ENCODE measurements at regions not wholly inside any gene's neighbourhood (a gene's known extent, or its start where the extent isn't known, plus 50 kb on each side); places are given as distances from the start of the nearest gene placed in this dataset.

- no peak overlapping the region for H3K18ac ChIP-seq (ENCODE audit: low read length)
- H3K4me2 ChIP-seq (ENCODE audit: low read length), result no peak overlapping the region
- no peak overlapping the region for H2AK5ac ChIP-seq (ENCODE audit: low read length)
- no peak overlapping the region for H3K14ac ChIP-seq (ENCODE audit: low read length)
- no peaks in the 10 kb centered on the region for H3K9me3 ChIP-seq (ENCODE audit: insufficient read depth, low read depth, low read length)
- H3K4ac ChIP-seq (ENCODE audit: low read depth, low read length), result no peak overlapping the region
- no peak overlapping the region for H2BK5ac ChIP-seq (ENCODE audit: low read depth, low read length, poor library complexity)
- no peaks in the 10 kb centered on the region for H3K36me3 ChIP-seq (ENCODE audit: control insufficient read depth in 1 of 2, insufficient read depth in 2 of 2, low read length in 2 of 2)
- H4K8ac ChIP-seq (ENCODE audit: low read depth, low read length), result no peak overlapping the region
- H2AFZ ChIP-seq (ENCODE audit: insufficient read depth, low read length, poor library complexity), result no peak overlapping the region
- H4K91ac ChIP-seq (ENCODE audit: low read depth, low read length), result no peak overlapping the region
- H3K27me3 ChIP-seq (ENCODE audit: insufficient read depth, low read length), result no peaks in the 10 kb centered on the region
- no peak overlapping the region for H4K12ac ChIP-seq (ENCODE audit: low read depth, low read length)
- H3K79me1 ChIP-seq (ENCODE audit: low read length), result no peaks in the 10 kb centered on the region
- H2BK120ac ChIP-seq (ENCODE audit: insufficient read depth, low read length, poor library complexity), result no peak overlapping the region
- DNase-seq, result no peak
- no CpG with 5 or more reads among the region's 6 CpGs for WGBS (ENCODE audit: extremely low coverage, insufficient coverage, insufficient read length)
- no peak overlapping the region for H3K27ac ChIP-seq (ENCODE audit: low read depth, low read length)
- no peak overlapping the region for H3K23ac ChIP-seq (ENCODE audit: low read length)
- no peaks in the 10 kb centered on the region for H3K79me2 ChIP-seq (ENCODE audit: control insufficient read depth, insufficient read depth, low read length, poor library complexity)
- no peak overlapping the region for H2BK12ac ChIP-seq (ENCODE audit: low read length)
- H3K4me1 ChIP-seq (ENCODE audit: control insufficient read depth in 1 of 2, insufficient read depth in 2 of 2, low read length in 2 of 2), result no peaks in the 10 kb centered on the region
- H3K4me3 ChIP-seq (ENCODE audit: low read depth, low read length), result no peak overlapping the region
- H3K9ac ChIP-seq (ENCODE audit: low read length), result no peak overlapping the region
These were observed 1701.2 kb upstream of the PCDH10 start for GRCh38 chr4:131447883-131448282.

GRCh38 chr4:131450572-131451209 is 1698.4 kb upstream of the PCDH10 start:
- Histone ChIP-seq H3K18ac (ENCODE audit: low read length) (no peak overlapping the region), H3K9me3 (ENCODE audit: insufficient read depth, low read depth, low read length) (no peaks in the 10 kb centered on the region), H3K23ac (ENCODE audit: low read length) (no peak overlapping the region), H3K79me2 (ENCODE audit: control insufficient read depth, insufficient read depth, low read length, poor library complexity) (no peaks in the 10 kb centered on the region), H3K4ac (ENCODE audit: low read depth, low read length) (no peak overlapping the region), H3K27me3 (ENCODE audit: insufficient read depth, low read length) (no peaks in the 10 kb centered on the region), H2BK12ac (ENCODE audit: low read length) (no peak overlapping the region), H2BK120ac (ENCODE audit: insufficient read depth, low read length, poor library complexity) (no peak overlapping the region), H2BK5ac (ENCODE audit: low read depth, low read length, poor library complexity) (no peak overlapping the region), H3K14ac (ENCODE audit: low read length) (no peak overlapping the region), H3K79me1 (ENCODE audit: low read length) (no peaks in the 10 kb centered on the region), H3K4me1 (ENCODE audit: control insufficient read depth in 1 of 2, insufficient read depth in 2 of 2, low read length in 2 of 2) (no peaks in the 10 kb centered on the region), H3K4me2 (ENCODE audit: low read length) (no peak overlapping the region), H4K12ac (ENCODE audit: low read depth, low read length) (no peak overlapping the region), H3K4me3 (ENCODE audit: low read depth, low read length) (no peak overlapping the region), H3K27ac (ENCODE audit: low read depth, low read length) (no peak overlapping the region), H3K36me3 (ENCODE audit: control insufficient read depth in 1 of 2, insufficient read depth in 2 of 2, low read length in 2 of 2) (no peaks in the 10 kb centered on the region), H4K91ac (ENCODE audit: low read depth, low read length) (no peak overlapping the region), H2AK5ac (ENCODE audit: low read length) (no peak overlapping the region), H4K8ac (ENCODE audit: low read depth, low read length) (no peak overlapping the region), H2AFZ (ENCODE audit: insufficient read depth, low read length, poor library complexity) (no peak overlapping the region), H3K9ac (ENCODE audit: low read length) (no peak overlapping the region)
- no peak for DNase-seq
- WGBS (ENCODE audit: extremely low coverage, insufficient coverage, insufficient read length), result no CpG with 5 or more reads among the region's 1 CpG

DNA sequence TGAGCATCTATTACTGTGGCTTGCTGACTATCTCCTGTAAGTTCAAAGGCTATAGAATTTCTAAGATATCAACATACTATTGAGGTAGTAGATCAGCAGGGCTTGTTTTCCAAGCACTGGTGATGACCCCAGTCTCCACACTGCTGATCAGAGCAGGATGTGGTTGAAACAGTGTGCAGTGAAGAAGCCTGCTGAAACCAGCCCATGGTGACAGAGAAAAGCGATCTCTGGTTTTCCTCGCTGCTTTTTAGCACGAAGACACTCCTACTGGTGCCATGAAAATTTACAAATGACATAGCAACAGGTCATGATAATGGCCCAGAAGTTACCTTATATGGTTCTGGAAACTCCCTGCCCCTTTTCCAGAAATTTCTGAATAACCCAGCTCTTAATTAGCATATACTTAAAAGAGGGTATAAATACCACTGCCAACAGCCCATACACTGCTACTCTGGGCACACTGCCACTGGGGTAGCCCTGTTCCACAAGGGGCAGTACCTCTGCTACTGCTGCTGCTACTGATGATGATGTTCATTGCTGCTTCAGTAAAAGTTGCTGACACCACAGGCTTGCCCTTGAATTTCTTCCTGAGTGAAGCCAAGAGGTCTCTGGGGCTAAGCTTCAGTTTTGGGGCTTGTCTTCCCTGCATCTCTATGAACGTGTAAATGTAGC is 1689.5 kb upstream of the PCDH10 start:
- H3K79me2 ChIP-seq (ENCODE audit: control insufficient read depth, insufficient read depth, low read length, poor library complexity), result no peaks in the 10 kb centered on the region
- H3K9ac ChIP-seq (ENCODE audit: low read length), result no peak overlapping the region
- DNase-seq, result no peak
- no peak overlapping the region for H3K27ac ChIP-seq (ENCODE audit: low read depth, low read length)
- H3K4me1 ChIP-seq (ENCODE audit: control insufficient read depth in 1 of 2, insufficient read depth in 2 of 2, low read length in 2 of 2), result no peaks in the 10 kb centered on the region
- no peak overlapping the region for H4K8ac ChIP-seq (ENCODE audit: low read depth, low read length)
- no peak overlapping the region for H3K4me2 ChIP-seq (ENCODE audit: low read length)
- H3K27me3 ChIP-seq (ENCODE audit: insufficient read depth, low read length), result no peaks in the 10 kb centered on the region
- no peak overlapping the region for H2AFZ ChIP-seq (ENCODE audit: insufficient read depth, low read length, poor library complexity)
- H2BK5ac ChIP-seq (ENCODE audit: low read depth, low read length, poor library complexity), result no peak overlapping the region
- no peaks in the 10 kb centered on the region for H3K36me3 ChIP-seq (ENCODE audit: control insufficient read depth in 1 of 2, insufficient read depth in 2 of 2, low read length in 2 of 2)
- WGBS (ENCODE audit: extremely low coverage, insufficient coverage, insufficient read length), result no CpG with 5 or more reads among the region's 4 CpGs
- H4K12ac ChIP-seq (ENCODE audit: low read depth, low read length), result peak overlapping the region; percentile 72
- no peak overlapping the region for H4K91ac ChIP-seq (ENCODE audit: low read depth, low read length)
- H3K9me3 ChIP-seq (ENCODE audit: insufficient read depth, low read depth, low read length), result peaks cover 2% of the 10 kb centered on the region
- no peak overlapping the region for H3K18ac ChIP-seq (ENCODE audit: low read length)
- H3K4me3 ChIP-seq (ENCODE audit: low read depth, low read length), result no peak overlapping the region
- no peak overlapping the region for H3K4ac ChIP-seq (ENCODE audit: low read depth, low read length)
- no peaks in the 10 kb centered on the region for H3K79me1 ChIP-seq (ENCODE audit: low read length)
- no peak overlapping the region for H3K23ac ChIP-seq (ENCODE audit: low read length)
- no peak overlapping the region for H3K14ac ChIP-seq (ENCODE audit: low read length)
- H2AK5ac ChIP-seq (ENCODE audit: low read length), result no peak overlapping the region
- no peak overlapping the region for H2BK120ac ChIP-seq (ENCODE audit: insufficient read depth, low read length, poor library complexity)
- no peak overlapping the region for H2BK12ac ChIP-seq (ENCODE audit: low read length)

- H3K4me1 ChIP-seq (ENCODE audit: control insufficient read depth in 1 of 2, insufficient read depth in 2 of 2, low read length in 2 of 2), result no peaks in the 10 kb centered on the region
These were observed 1678.7 kb upstream of the PCDH10 start for GRCh38 chr4:131470360-131470759.

More at GRCh38 chr4:131470360-131470759, 1678.7 kb upstream of the PCDH10 start:
- Histone ChIP-seq H2BK12ac (ENCODE audit: low read length) (no peak overlapping the region), H2AK5ac (ENCODE audit: low read length) (no peak overlapping the region), H3K27me3 (ENCODE audit: insufficient read depth, low read length) (no peaks in the 10 kb centered on the region), H3K36me3 (ENCODE audit: control insufficient read depth in 1 of 2, insufficient read depth in 2 of 2, low read length in 2 of 2) (no peaks in the 10 kb centered on the region), H3K27ac (ENCODE audit: low read depth, low read length) (no peak overlapping the region), H4K8ac (ENCODE audit: low read depth, low read length) (no peak overlapping the region), H3K9me3 (ENCODE audit: insufficient read depth, low read depth, low read length) (no peaks in the 10 kb centered on the region), H2AFZ (ENCODE audit: insufficient read depth, low read length, poor library complexity) (no peak overlapping the region), H3K4me2 (ENCODE audit: low read length) (no peak overlapping the region), H2BK5ac (ENCODE audit: low read depth, low read length, poor library complexity) (no peak overlapping the region), H3K4me3 (ENCODE audit: low read depth, low read length) (no peak overlapping the region), H3K9ac (ENCODE audit: low read length) (no peak overlapping the region), H4K91ac (ENCODE audit: low read depth, low read length) (no peak overlapping the region), H3K79me1 (ENCODE audit: low read length) (no peaks in the 10 kb centered on the region), H3K23ac (ENCODE audit: low read length) (no peak overlapping the region), H3K18ac (ENCODE audit: low read length) (no peak overlapping the region), H3K14ac (ENCODE audit: low read length) (no peak overlapping the region), H3K79me2 (ENCODE audit: control insufficient read depth, insufficient read depth, low read length, poor library complexity) (no peaks in the 10 kb centered on the region), H3K4ac (ENCODE audit: low read depth, low read length) (no peak overlapping the region), H2BK120ac (ENCODE audit: insufficient read depth, low read length, poor library complexity) (no peak overlapping the region), H4K12ac (ENCODE audit: low read depth, low read length) (no peak overlapping the region)
- DNase-seq, result no peak
